AG04450 (cell line): ENCODE measurements at regions not wholly inside any gene's neighbourhood (a gene's known extent, or its start where the extent isn't known, plus 50 kb on each side); places are given as distances from the start of the nearest gene placed in this dataset.

Experiments
- CTCF ChIA-PET: fragments of 300-600, 350-600 bp; formaldehyde crosslinking; extraction: SDS; loops from one replicate; lab custom pipeline; 2022; ENCODE audit warnings: antibody characterized with exemption, inconsistent platforms; lab: Charles Lee
- POLR2A ChIA-PET: fragments of 350-600 bp; formaldehyde crosslinking; extraction: SDS; loops from one replicate; lab custom pipeline; 2021; ENCODE audit warnings: antibody characterized with exemption, inconsistent platforms; lab: Yijun Ruan, JAX
- DNase-seq: peaks from one replicate; pipeline ENCODE4 v3.0.0-alpha.2; 2011; ENCODE audit warnings: low read depth, low spot score
- H3K27ac ChIP-seq: one replicate; pipeline ENCODE4 v1.5.1; 2012; ENCODE audit warnings: low read depth, low read length, control low read depth
- H3K27me3 ChIP-seq: one replicate; pipeline ENCODE4 v1.6.0; 2012; ENCODE audit warnings: low read length; ENCODE audit not compliant: control insufficient read depth, insufficient read depth
- H3K4me3 ChIP-seq: 2 replicates; pipeline ENCODE4 v1.5.1; 2011; ENCODE audit warnings: mild to moderate bottlenecking, low read depth, low read length, control low read depth
- H3K9me3 ChIP-seq: 2 replicates; pipeline ENCODE4 v1.5.1; 2012; ENCODE audit warnings: low read length; ENCODE audit not compliant: control insufficient read depth, insufficient read depth
- CTCF ChIP-seq: IDR thresholded peaks from 2 replicates; pipeline ENCODE4 v1.5.1; 2011; ENCODE audit warnings: low read depth, low read length, control low read depth, inconsistent platforms

- Histone ChIP-seq H3K27ac (no peak overlapping the region), H3K9me3 (no peaks in the 10 kb centered on the region), H3K4me3 (no peak overlapping the region), H3K27me3 (no peaks in the 10 kb centered on the region)
- TF ChIP-seq CTCF = no peak
- ChIA-PET POLR2A (no interaction called here), CTCF (no interaction called here)
- DNase-seq = no peak
These were observed 327.0 kb upstream of the PCDH9 start for GRCh38 chr13:67557118-67557517.

DNA sequence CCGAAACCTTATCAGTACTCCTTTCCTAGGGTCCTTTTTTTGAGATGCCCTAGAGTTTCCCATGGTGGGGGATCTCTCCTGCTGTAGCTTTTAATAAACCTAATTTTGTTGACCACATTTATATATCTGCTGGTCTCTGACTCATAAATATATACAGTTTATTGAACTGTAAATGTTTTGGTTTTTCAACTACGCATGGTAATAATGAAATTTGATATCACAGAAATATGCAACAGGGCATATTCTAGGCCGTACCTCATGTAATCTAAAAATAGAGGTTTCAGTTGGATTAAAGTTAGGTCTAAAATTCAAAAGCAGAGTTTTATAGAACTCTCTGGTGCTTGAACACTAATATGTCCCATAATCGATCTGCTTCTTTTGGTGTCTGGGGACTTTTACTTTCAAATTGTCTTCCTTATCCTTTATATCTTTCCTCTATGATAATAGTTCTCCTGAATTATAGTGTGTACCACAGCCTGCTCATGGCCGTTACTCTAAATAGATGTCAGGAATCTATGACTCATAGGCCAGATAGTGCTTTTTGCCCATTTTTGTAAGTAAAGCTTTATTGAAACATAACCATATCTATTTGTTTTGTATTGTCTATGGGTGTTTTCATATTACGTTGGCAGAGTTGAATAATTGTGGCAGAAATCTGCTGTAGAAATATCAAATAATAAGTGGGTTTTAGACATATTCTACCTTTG is 324.8 kb upstream of the PCDH9 start:
- no peak for TF ChIP-seq CTCF
- POLR2A ChIA-PET = no interaction called here
- CTCF ChIA-PET = interaction anchor here (0.7 kb wide), 1 partner anchor 317 kb away, joined by 3 read pairs; no protein-coding TSS in a partner anchor
- H3K4me3 ChIP-seq = no peak overlapping the region
- DNase-seq = no peak
- no peaks in the 10 kb centered on the region for H3K27me3 ChIP-seq
- H3K9me3 ChIP-seq = no peaks in the 10 kb centered on the region
- H3K27ac ChIP-seq = no peak overlapping the region

DNA sequence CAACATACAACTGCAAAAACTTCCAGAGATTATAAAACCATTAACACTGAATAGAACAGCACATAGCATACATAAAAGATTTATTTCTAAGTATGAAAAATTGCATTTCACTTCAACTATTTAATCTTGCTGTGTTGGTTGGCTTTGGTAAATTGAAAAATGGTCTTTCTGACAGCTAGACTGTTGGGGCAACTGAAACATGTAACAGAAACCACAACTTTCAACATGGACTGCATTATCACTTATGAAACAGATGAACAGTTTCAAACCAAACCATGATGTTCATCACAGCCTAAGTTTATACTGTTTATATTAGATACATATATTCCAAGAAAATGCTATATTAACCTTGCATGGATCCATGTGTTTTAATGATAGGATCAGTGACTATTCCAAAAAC is 324.1 kb upstream of the PCDH9 start:
- Histone ChIP-seq H3K4me3 (no peak overlapping the region), H3K27me3 (no peaks in the 10 kb centered on the region), H3K9me3 (no peaks in the 10 kb centered on the region), H3K27ac (no peak overlapping the region)
- POLR2A ChIA-PET = no interaction called here
- CTCF ChIA-PET = interaction anchor here (0.7 kb wide), 1 partner anchor 316 kb away, joined by 3 read pairs; no protein-coding TSS in a partner anchor
- no peak for DNase-seq
- TF ChIP-seq CTCF = no peak

DNA sequence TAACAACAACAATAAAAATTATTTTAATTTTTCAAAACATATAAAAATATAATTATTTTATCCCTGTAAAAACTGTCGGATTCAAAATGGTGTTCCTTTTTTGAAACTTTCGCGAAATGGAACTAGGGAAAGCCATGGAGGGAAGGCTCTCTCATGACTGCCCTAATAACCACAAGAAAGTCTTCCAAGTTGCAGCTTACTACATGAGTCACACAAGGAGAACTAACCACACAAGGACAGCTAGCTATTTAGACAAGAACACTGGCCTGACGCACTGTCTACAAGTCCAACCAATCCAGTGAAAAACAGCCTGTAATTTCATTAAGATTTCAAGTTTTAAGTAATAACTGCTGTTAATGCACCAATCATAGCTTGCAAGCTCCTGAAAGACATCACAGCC is 319.2 kb upstream of the PCDH9 start:
- no peak overlapping the region for H3K27ac ChIP-seq
- H3K27me3 ChIP-seq = no peaks in the 10 kb centered on the region
- no peaks in the 10 kb centered on the region for H3K9me3 ChIP-seq
- DNase-seq = peak; percentile 60
- no peak for TF ChIP-seq CTCF
- ChIA-PET POLR2A (no interaction called here), CTCF (no interaction called here)
- no peak overlapping the region for H3K4me3 ChIP-seq

- H3K27ac ChIP-seq = no peak overlapping the region
- no peak overlapping the region for H3K4me3 ChIP-seq
- ChIA-PET CTCF (no interaction called here), POLR2A (no interaction called here)
- H3K9me3 ChIP-seq = no peaks in the 10 kb centered on the region
- no peaks in the 10 kb centered on the region for H3K27me3 ChIP-seq
- no peak for DNase-seq
- no peak for TF ChIP-seq CTCF
These were observed 308.8 kb upstream of the PCDH9 start for GRCh38 chr13:67538906-67539305.
